ENCODE measurements at regions not wholly inside any gene's neighbourhood (a gene's known extent, or its start where the extent isn't known, plus 50 kb on each side); places are given as distances from the start of the nearest gene placed in this dataset.

DNA sequence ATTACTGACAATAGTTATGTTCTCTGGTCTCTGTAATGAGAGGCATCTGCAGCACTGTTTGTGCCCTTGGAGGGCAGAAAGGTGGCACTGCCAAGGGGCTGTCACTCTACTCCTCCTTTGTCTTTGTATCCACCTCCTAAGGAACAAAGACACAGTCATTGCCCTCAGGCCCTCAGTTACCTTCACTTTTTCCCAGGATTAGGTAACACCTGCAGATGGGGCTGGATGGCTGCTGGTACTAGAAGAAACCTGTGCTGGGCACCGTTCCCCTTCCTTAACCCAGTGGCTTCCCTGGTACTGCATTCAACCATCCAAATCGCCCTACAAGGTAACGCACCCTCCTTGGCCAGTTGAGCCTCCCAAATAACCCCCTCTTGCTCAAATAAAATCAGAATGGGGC, 246.9 kb upstream of the NEBL start:
- Histone ChIP-seq H2AFZ (ENCODE audit: low read length) (no peak overlapping the region), H3K18ac (ENCODE audit: extremely low read depth, low read length) (no peak overlapping the region), H2BK15ac (ENCODE audit: low read length) (no peak overlapping the region), H2BK5ac (ENCODE audit: low read depth, low read length) (no peak overlapping the region), H4K5ac (ENCODE audit: insufficient read length, low read depth, low read length) (no peak overlapping the region), H3K4me2 (ENCODE audit: insufficient read depth in 1 of 2, low read depth in 2 of 2, low read length in 2 of 2) (no peak overlapping the region), H2BK120ac (replicated peaks; ENCODE audit: low read depth, low read length) (no peak overlapping the region), H4K8ac (ENCODE audit: extremely low read depth, insufficient read depth, low read length) (no peak overlapping the region; the same call in 1 of the 2 replicates), H3K56ac (replicated peaks; ENCODE audit: insufficient read length, low read depth, low read length) (no peak overlapping the region), H4K20me1 (replicated peaks in 1 of 2; ENCODE audit: control insufficient read depth in 1 of 2, insufficient read depth in 2 of 2, low read length in 2 of 2) (no peaks in the 10 kb centered on the region), H3K27ac (ENCODE audit: low read depth, low read length) (no peak overlapping the region), H2BK20ac (ENCODE audit: low read length) (no peak overlapping the region), H3K27me3 (replicated peaks in 1 of 4; ENCODE audit: control insufficient read depth in 3 of 4, extremely low read depth in 1 of 4, insufficient read depth in 3 of 4, low read length in 3 of 4) (no peaks in the 10 kb centered on the region), H3K79me1 (ENCODE audit: low read depth, low read length) (no peaks in the 10 kb centered on the region; the same call in 1 of the 2 replicates), H3K14ac (ENCODE audit: insufficient read length) (no peak overlapping the region), H3K23ac (ENCODE audit: insufficient read length) (no peak overlapping the region), H2BK12ac (ENCODE audit: low read depth, low read length) (no peak overlapping the region), H3K9me3 (ENCODE audit: insufficient read depth in 2 of 2, low read depth in 1 of 2, low read length in 1 of 2) (no peaks in the 10 kb centered on the region), H2AK5ac (ENCODE audit: low read depth, low read length) (no peak overlapping the region), H3K36me3 (ENCODE audit: control insufficient read depth in 2 of 4, insufficient read depth in 4 of 4, low read length in 3 of 4) (no peaks in the 10 kb centered on the region), H3K79me2 (ENCODE audit: control insufficient read depth in 1 of 2, insufficient read depth in 2 of 2, low read length in 2 of 2) (no peaks in the 10 kb centered on the region), H3K4ac (replicated peaks; ENCODE audit: insufficient read length, low read depth, low read length) (no peak overlapping the region), H3K23me2 (ENCODE audit: low read depth, low read length) (no peaks in the 10 kb centered on the region), H3K4me3 (ENCODE audit: extremely low read depth in 1 of 4, insufficient read depth in 2 of 4, low read depth in 3 of 4, low read length in 4 of 4) (no peak overlapping the region), H3K4me1 (replicated peaks in 1 of 4; ENCODE audit: control insufficient read depth in 3 of 4, insufficient read depth in 4 of 4, low read length in 3 of 4) (peaks cover 0 to 14% (median 7%) of the 10 kb centered on the region in 4 experiments; a peak in 6 of 7 replicates), H3K9ac (replicated peaks in 1 of 4; ENCODE audit: extremely low read depth in 1 of 4, low read depth in 3 of 4, low read length in 3 of 4) (no peak overlapping the region), H4K91ac (replicated peaks; ENCODE audit: insufficient read length, low read length) (peak overlapping the region; percentile 5)
- FAIRE-seq, result no peak
- DNase-seq (ENCODE audit: low read depth in 1 of 2, low spot score in 2 of 2), result no peak
- ChIA-PET CTCF (ENCODE audit: partially characterized antibody) (interaction anchor here (1.0 kb wide), 1 partner anchor 28 kb away, joined by 4 read pairs; no protein-coding TSS in a partner anchor), POLR2A (ENCODE audit: partially characterized antibody) (no interaction called here)
- 80% methylated on average over 3 of the region's 3 CpGs; no CpG with 5 or more reads in 1 of the 2 experiments for WGBS, 2 experiments (ENCODE audit: extremely low coverage in 1 of 2, insufficient coverage in 1 of 2, insufficient read length in 1 of 2, insufficient replicate concordance in 2 of 2, low coverage in 1 of 2, low lambda C conversion rate in 2 of 2, missing lambda C conversion rate in 1 of 2)
- TF ChIP-seq RFX5 (IDR thresholded peaks at IDR 0.05; ENCODE audit: borderline replicate concordance, low read depth, low read length) (no peak), GTF2F1 (IDR thresholded peaks at IDR 0.05; ENCODE audit: borderline replicate concordance, low read depth, low read length) (no peak), POU5F1 (IDR thresholded peaks at IDR 0.05; ENCODE audit: low read depth, low read length) (no peak), BRCA1 (IDR thresholded peaks at IDR 0.05; ENCODE audit: low read depth, low read length) (no peak), KDM5A (IDR thresholded peaks at IDR 0.05; ENCODE audit: low read length) (no peak), RAD21 (IDR thresholded peaks at IDR 0.05 in 1 of 2, conservative IDR thresholded peaks at IDR 0.05 in 1 of 2; ENCODE audit: low read depth in 2 of 2, low read length in 2 of 2) (no peak; a peak in 1 of 4 replicates), TBP (IDR thresholded peaks at IDR 0.05; ENCODE audit: low read depth, low read length) (no peak), FOSL1 (IDR thresholded peaks at IDR 0.05; ENCODE audit: insufficient read depth, low read depth, low read length) (no peak)
- TF ChIP-seq, protein P1, sequence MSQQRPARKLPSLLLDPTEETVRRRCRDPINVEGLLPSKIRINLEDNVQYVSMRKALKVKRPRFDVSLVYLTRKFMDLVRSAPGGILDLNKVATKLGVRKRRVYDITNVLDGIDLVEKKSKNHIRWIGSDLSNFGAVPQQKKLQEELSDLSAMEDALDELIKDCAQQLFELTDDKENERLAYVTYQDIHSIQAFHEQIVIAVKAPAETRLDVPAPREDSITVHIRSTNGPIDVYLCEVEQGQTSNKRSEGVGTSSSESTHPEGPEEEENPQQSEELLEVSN (IDR thresholded peaks at IDR 0.05), result no peak
- TF ChIP-seq, protein P2, sequence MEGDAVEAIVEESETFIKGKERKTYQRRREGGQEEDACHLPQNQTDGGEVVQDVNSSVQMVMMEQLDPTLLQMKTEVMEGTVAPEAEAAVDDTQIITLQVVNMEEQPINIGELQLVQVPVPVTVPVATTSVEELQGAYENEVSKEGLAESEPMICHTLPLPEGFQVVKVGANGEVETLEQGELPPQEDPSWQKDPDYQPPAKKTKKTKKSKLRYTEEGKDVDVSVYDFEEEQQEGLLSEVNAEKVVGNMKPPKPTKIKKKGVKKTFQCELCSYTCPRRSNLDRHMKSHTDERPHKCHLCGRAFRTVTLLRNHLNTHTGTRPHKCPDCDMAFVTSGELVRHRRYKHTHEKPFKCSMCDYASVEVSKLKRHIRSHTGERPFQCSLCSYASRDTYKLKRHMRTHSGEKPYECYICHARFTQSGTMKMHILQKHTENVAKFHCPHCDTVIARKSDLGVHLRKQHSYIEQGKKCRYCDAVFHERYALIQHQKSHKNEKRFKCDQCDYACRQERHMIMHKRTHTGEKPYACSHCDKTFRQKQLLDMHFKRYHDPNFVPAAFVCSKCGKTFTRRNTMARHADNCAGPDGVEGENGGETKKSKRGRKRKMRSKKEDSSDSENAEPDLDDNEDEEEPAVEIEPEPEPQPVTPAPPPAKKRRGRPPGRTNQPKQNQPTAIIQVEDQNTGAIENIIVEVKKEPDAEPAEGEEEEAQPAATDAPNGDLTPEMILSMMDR (IDR thresholded peaks at IDR 0.05; ENCODE audit: control extremely low read depth in 1 of 3, insufficient read depth in 1 of 3, low read depth in 1 of 3, low read length in 3 of 3), result no peak
